ENCODE measurements at regions not wholly inside any gene's neighbourhood (a gene's known extent, or its start where the extent isn't known, plus 50 kb on each side); places are given as distances from the start of the nearest gene placed in this dataset.

GRCh38 chr2:4518596-4518995 is 815.2 kb downstream of the DCDC2C start:
- Histone ChIP-seq H3K36me3 (ENCODE audit: insufficient read depth, low read length) (no peaks in the 10 kb centered on the region), H3K4me1 (ENCODE audit: control insufficient read depth, insufficient read depth, low read length) (no peaks in the 10 kb centered on the region), H3K4me2 (ENCODE audit: low read length) (no peak overlapping the region), H3K27me3 (ENCODE audit: control insufficient read depth, insufficient read depth, low read length) (no peaks in the 10 kb centered on the region), H3K4me3 (ENCODE audit: low read length) (no peak overlapping the region), H3K9me3 (replicated peaks; ENCODE audit: low read length) (peaks cover 4% of the 10 kb centered on the region), H3K9ac (ENCODE audit: low read depth, low read length) (no peak overlapping the region)

- Histone ChIP-seq H3K9me3 (replicated peaks; ENCODE audit: low read length) (peaks cover 7% of the 10 kb centered on the region), H3K9ac (ENCODE audit: low read depth, low read length) (no peak overlapping the region), H3K4me3 (ENCODE audit: low read length) (no peak overlapping the region), H3K36me3 (ENCODE audit: insufficient read depth, low read length) (no peaks in the 10 kb centered on the region), H3K4me1 (ENCODE audit: control insufficient read depth, insufficient read depth, low read length) (no peaks in the 10 kb centered on the region), H3K4me2 (ENCODE audit: low read length) (no peak overlapping the region), H3K27me3 (ENCODE audit: control insufficient read depth, insufficient read depth, low read length) (no peaks in the 10 kb centered on the region)
Observed at GRCh38 chr2:4522498-4523421, 819.4 kb downstream of the DCDC2C start.

GRCh38 chr2:4527416-4527815 is 824.0 kb downstream of the DCDC2C start:
- no peaks in the 10 kb centered on the region for H3K27me3 ChIP-seq (ENCODE audit: control insufficient read depth, insufficient read depth, low read length)
- no peak overlapping the region for H3K9ac ChIP-seq (ENCODE audit: low read depth, low read length)
- H3K4me2 ChIP-seq (ENCODE audit: low read length), result no peak overlapping the region
- no peaks in the 10 kb centered on the region for H3K4me1 ChIP-seq (ENCODE audit: control insufficient read depth, insufficient read depth, low read length)
- no peaks in the 10 kb centered on the region for H3K36me3 ChIP-seq (ENCODE audit: insufficient read depth, low read length)
- peaks cover 3% of the 10 kb centered on the region for H3K9me3 ChIP-seq (replicated peaks; ENCODE audit: low read length)
- H3K4me3 ChIP-seq (ENCODE audit: low read length), result no peak overlapping the region

- Histone ChIP-seq H3K36me3 (ENCODE audit: insufficient read depth, low read length) (no peaks in the 10 kb centered on the region), H3K4me3 (ENCODE audit: low read length) (no peak overlapping the region), H3K4me2 (ENCODE audit: low read length) (no peak overlapping the region), H3K9ac (ENCODE audit: low read depth, low read length) (no peak overlapping the region), H3K4me1 (ENCODE audit: control insufficient read depth, insufficient read depth, low read length) (no peaks in the 10 kb centered on the region), H3K9me3 (replicated peaks; ENCODE audit: low read length) (peaks cover 3% of the 10 kb centered on the region), H3K27me3 (ENCODE audit: control insufficient read depth, insufficient read depth, low read length) (no peaks in the 10 kb centered on the region)
Observed at GRCh38 chr2:4528246-4528645, 824.9 kb downstream of the DCDC2C start.

GRCh38 chr2:4528773-4529172 is 825.4 kb downstream of the DCDC2C start:
- Histone ChIP-seq H3K27me3 (ENCODE audit: control insufficient read depth, insufficient read depth, low read length) (no peaks in the 10 kb centered on the region), H3K36me3 (ENCODE audit: insufficient read depth, low read length) (no peaks in the 10 kb centered on the region), H3K9ac (ENCODE audit: low read depth, low read length) (no peak overlapping the region), H3K4me3 (ENCODE audit: low read length) (no peak overlapping the region), H3K4me1 (ENCODE audit: control insufficient read depth, insufficient read depth, low read length) (no peaks in the 10 kb centered on the region), H3K4me2 (ENCODE audit: low read length) (no peak overlapping the region), H3K9me3 (replicated peaks; ENCODE audit: low read length) (peaks cover 3% of the 10 kb centered on the region)

- peaks cover 5% of the 10 kb centered on the region for H3K9me3 ChIP-seq (replicated peaks; ENCODE audit: low read length)
- H3K4me1 ChIP-seq (ENCODE audit: control insufficient read depth, insufficient read depth, low read length), result no peaks in the 10 kb centered on the region
- no peaks in the 10 kb centered on the region for H3K36me3 ChIP-seq (ENCODE audit: insufficient read depth, low read length)
- H3K4me3 ChIP-seq (ENCODE audit: low read length), result no peak overlapping the region
- no peak overlapping the region for H3K9ac ChIP-seq (ENCODE audit: low read depth, low read length)
- no peaks in the 10 kb centered on the region for H3K27me3 ChIP-seq (ENCODE audit: control insufficient read depth, insufficient read depth, low read length)
- no peak overlapping the region for H3K4me2 ChIP-seq (ENCODE audit: low read length)
Observed at GRCh38 chr2:4529738-4530137, 826.4 kb downstream of the DCDC2C start.

GRCh38 chr2:4530231-4530630 is 826.9 kb downstream of the DCDC2C start:
- H3K4me3 ChIP-seq (ENCODE audit: low read length), result no peak overlapping the region
- no peaks in the 10 kb centered on the region for H3K36me3 ChIP-seq (ENCODE audit: insufficient read depth, low read length)
- no peaks in the 10 kb centered on the region for H3K27me3 ChIP-seq (ENCODE audit: control insufficient read depth, insufficient read depth, low read length)
- no peak overlapping the region for H3K9ac ChIP-seq (ENCODE audit: low read depth, low read length)
- H3K9me3 ChIP-seq (replicated peaks; ENCODE audit: low read length), result peaks cover 5% of the 10 kb centered on the region
- H3K4me1 ChIP-seq (ENCODE audit: control insufficient read depth, insufficient read depth, low read length), result no peaks in the 10 kb centered on the region
- no peak overlapping the region for H3K4me2 ChIP-seq (ENCODE audit: low read length)

GRCh38 chr2:4533806-4534205 is 830.4 kb downstream of the DCDC2C start:
- Histone ChIP-seq H3K9me3 (replicated peaks; ENCODE audit: low read length) (peaks cover 2% of the 10 kb centered on the region), H3K27me3 (ENCODE audit: control insufficient read depth, insufficient read depth, low read length) (no peaks in the 10 kb centered on the region), H3K4me2 (ENCODE audit: low read length) (no peak overlapping the region), H3K4me3 (ENCODE audit: low read length) (no peak overlapping the region), H3K36me3 (ENCODE audit: insufficient read depth, low read length) (no peaks in the 10 kb centered on the region), H3K4me1 (ENCODE audit: control insufficient read depth, insufficient read depth, low read length) (no peaks in the 10 kb centered on the region), H3K9ac (ENCODE audit: low read depth, low read length) (no peak overlapping the region)

- Histone ChIP-seq H3K4me3 (ENCODE audit: low read length) (no peak overlapping the region), H3K27me3 (ENCODE audit: control insufficient read depth, insufficient read depth, low read length) (no peaks in the 10 kb centered on the region), H3K9ac (ENCODE audit: low read depth, low read length) (no peak overlapping the region), H3K36me3 (ENCODE audit: insufficient read depth, low read length) (no peaks in the 10 kb centered on the region), H3K4me2 (ENCODE audit: low read length) (no peak overlapping the region), H3K4me1 (ENCODE audit: control insufficient read depth, insufficient read depth, low read length) (no peaks in the 10 kb centered on the region), H3K9me3 (replicated peaks; ENCODE audit: low read length) (peaks cover 2% of the 10 kb centered on the region)
Observed at GRCh38 chr2:4539121-4539520, 835.7 kb downstream of the DCDC2C start.

GRCh38 chr2:4549666-4550210 is 846.4 kb downstream of the DCDC2C start:
- H3K9me3 ChIP-seq (replicated peaks; ENCODE audit: low read length), result no peaks in the 10 kb centered on the region
- H3K4me1 ChIP-seq (ENCODE audit: control insufficient read depth, insufficient read depth, low read length), result no peaks in the 10 kb centered on the region
- no peak overlapping the region for H3K4me3 ChIP-seq (ENCODE audit: low read length)
- H3K4me2 ChIP-seq (ENCODE audit: low read length), result no peak overlapping the region
- no peak overlapping the region for H3K9ac ChIP-seq (ENCODE audit: low read depth, low read length)
- no peaks in the 10 kb centered on the region for H3K27me3 ChIP-seq (ENCODE audit: control insufficient read depth, insufficient read depth, low read length)
- H3K36me3 ChIP-seq (ENCODE audit: insufficient read depth, low read length), result no peaks in the 10 kb centered on the region

- H3K27me3 ChIP-seq (ENCODE audit: control insufficient read depth, insufficient read depth, low read length), result no peaks in the 10 kb centered on the region
- H3K4me2 ChIP-seq (ENCODE audit: low read length), result no peak overlapping the region
- H3K9ac ChIP-seq (ENCODE audit: low read depth, low read length), result no peak overlapping the region
- H3K4me1 ChIP-seq (ENCODE audit: control insufficient read depth, insufficient read depth, low read length), result no peaks in the 10 kb centered on the region
- no peaks in the 10 kb centered on the region for H3K36me3 ChIP-seq (ENCODE audit: insufficient read depth, low read length)
- peaks cover 6% of the 10 kb centered on the region for H3K9me3 ChIP-seq (replicated peaks; ENCODE audit: low read length)
- no peak overlapping the region for H3K4me3 ChIP-seq (ENCODE audit: low read length)
Observed at GRCh38 chr2:4551691-4552474, 848.5 kb downstream of the DCDC2C start.

Measured in skeletal muscle satellite cell (primary cell).